ENCODE measurements at regions not wholly inside any gene's neighbourhood (a gene's known extent, or its start where the extent isn't known, plus 50 kb on each side); places are given as distances from the start of the nearest gene placed in this dataset.
"Not testable (repeated sequence)": the region's sequence is repeated elsewhere in the genome, so short reads cannot be mapped to it uniquely, and the experiment has no call there.

- no peak for DNase-seq (ENCODE audit: low spot score)
Observed at GRCh38 chr14:83830316-83830715, 1699.6 kb upstream of the FLRT2 start.

DNA sequence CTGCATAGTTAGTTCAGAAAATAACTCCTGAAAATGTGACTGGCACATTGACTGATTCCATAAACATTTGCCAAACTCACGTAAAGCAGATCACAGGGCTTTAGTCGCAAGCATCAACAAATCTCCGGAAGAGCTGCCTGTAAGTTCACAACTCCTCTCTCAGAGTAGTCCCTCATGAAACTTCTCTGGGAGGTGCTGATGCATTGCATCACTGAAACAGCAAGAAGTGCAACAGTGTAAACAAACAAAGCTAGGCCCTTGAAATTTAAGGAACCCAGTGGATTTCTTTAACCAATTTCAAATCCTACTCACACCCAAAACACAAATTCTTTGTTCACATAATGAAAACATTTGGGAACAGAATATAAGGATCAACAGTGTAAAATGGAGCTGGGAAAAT, 1691.7 kb upstream of the FLRT2 start:
- DNase-seq (ENCODE audit: low spot score) = no peak

GRCh38 chr14:83842547-83842946, 1687.4 kb upstream of the FLRT2 start:
- no peak for DNase-seq (ENCODE audit: low spot score)

GRCh38 chr14:83847102-83847501, 1682.8 kb upstream of the FLRT2 start:
- DNase-seq (ENCODE audit: low spot score) = no peak

- no peak for DNase-seq (ENCODE audit: low spot score)
Observed at GRCh38 chr14:83850092-83850491, 1679.9 kb upstream of the FLRT2 start.

DNA sequence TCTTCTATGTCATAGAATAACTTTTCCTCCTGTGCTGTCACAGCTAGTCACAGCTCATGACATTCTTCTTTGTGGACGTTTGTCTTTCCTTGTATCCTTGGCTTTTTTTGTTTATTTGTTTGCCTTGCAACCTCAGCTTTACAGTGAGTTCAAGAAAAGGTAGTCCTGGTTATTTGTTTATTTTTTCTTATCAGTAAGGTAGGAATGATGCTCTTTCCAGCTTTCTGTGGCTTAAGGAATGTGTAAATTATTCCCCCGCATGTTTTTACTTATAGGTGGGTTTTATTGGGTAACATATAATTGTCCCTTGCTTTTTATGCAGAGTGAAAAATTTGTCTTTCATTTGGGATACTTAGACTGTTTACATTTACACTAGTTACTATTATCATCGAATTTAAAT, 1673.6 kb upstream of the FLRT2 start:
- DNase-seq (ENCODE audit: low spot score) = no peak

- DNase-seq (ENCODE audit: low spot score) = no peak
Observed at GRCh38 chr14:83860631-83861155, 1669.3 kb upstream of the FLRT2 start.

DNA sequence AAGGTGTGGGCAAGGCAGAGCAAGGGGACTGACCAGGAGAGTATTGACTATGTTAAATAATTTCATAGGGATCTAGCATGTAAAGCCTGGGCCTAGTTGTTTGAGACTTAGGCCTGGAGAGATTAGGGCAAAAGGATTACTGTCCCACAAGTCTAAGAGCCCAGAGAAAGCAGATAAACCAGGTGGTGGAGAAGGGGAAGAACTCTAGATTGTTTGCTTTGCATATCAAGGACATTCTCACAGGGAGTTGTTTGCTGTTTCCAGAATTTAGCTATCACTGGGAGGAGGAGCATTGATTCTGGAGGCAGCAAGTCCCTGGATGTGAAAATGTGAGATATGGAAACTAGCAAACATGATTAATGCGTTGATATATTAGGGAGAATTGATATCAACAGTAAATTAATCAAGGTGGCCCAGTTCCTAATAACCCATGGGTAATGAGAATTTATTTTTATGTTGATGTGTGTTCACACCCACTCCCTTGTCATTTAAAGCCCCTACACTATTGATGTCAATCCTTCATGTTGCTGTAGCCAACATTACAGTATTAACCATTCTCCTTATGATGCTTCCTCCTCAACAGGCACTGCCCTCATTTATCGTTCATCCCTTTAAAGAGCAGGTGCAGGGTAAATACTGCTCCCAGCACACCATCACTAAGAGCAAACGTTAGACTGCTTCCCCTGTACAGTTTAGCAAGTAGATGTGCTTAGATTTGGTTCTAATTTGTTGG, 1666.7 kb upstream of the FLRT2 start:
- DNase-seq (ENCODE audit: low spot score) = no peak

- DNase-seq (ENCODE audit: low spot score) = no peak
Observed at GRCh38 chr14:83864106-83864505, 1665.8 kb upstream of the FLRT2 start.

GRCh38 chr14:83867566-83868225, 1662.2 kb upstream of the FLRT2 start:
- no peak for DNase-seq (ENCODE audit: low spot score)

DNA sequence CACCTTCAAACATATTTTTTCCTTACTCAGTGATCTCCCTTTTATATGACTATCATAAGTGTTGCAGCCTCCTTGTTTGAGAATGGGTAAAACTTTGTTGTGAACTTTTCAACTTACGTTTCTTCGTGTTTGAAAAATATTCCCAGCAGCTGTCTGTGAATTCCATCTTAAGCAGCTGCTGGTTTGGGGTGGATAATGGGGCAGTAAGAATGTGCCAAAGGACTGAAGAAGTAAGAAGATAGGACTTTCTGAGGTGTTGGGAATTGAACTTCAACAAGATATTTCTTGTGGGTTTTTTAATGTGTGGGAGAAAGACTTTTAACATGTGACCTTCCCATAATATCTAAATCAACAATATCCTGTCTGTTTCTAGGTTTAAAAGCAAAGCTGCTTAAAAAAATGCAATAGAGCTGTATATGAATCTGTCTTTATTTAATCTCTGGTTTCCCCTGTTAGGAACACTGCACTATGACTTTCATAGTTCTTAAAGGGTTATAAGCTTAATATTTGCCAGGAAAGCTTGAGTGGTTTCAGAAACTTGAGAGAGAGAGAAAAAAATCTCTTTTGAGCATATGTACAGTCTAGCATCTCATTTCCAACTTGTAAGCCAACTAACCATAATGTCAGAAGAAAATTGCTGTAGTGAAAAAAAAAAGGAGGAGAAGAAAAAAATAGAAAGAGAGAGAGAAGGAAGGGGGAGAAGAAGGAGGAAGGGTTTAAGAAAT, 1659.2 kb upstream of the FLRT2 start:
- no peak for DNase-seq (ENCODE audit: low spot score)

DNA sequence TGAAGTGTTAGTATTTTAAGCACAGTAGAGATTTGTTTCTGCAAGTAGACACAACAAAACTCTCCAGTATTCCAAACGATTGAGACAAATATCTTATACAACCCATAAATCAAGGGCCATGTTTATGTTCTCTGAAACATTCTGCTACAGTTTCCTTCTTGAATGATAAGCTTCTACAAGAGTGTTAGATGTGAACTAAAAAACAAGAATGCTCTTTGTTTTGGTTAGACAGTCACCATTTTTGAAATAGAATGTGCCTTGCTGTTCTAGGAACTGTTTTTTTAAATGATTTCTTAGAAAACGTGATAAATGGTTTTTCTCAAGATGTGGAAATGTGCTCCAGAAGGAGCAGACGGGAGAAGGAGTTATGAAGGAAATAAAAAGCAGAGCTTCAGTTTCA, 1656.3 kb upstream of the FLRT2 start:
- no peak for DNase-seq (ENCODE audit: low spot score)

- DNase-seq (ENCODE audit: low spot score) = no peak
Observed at GRCh38 chr14:83874662-83875061, 1655.3 kb upstream of the FLRT2 start.

GRCh38 chr14:83883732-83884131, 1646.2 kb upstream of the FLRT2 start:
- no peak for DNase-seq (ENCODE audit: low spot score)

DNA sequence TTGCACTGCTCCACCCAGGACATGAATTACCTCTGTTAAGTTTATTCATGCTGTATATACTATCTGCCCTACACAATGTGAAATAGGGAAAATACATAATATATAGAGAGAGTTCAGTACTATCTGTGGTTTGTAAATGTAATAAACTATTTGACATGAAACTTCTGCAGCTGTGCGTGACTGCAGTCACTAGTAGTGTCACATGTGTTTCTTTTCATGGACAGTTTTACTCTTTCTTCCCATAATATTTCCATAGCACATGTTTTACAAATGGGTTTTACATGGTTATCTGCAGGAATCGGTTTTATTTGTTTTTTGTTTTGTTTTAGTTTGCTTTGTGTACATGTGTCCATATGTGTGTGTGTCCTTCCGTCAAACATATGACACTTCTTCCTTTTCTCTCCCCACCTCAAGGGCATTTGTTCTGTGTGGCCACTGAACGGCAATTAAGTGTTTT, 1644.1 kb upstream of the FLRT2 start:
- no peak for DNase-seq (ENCODE audit: low spot score)

- no peak for DNase-seq (ENCODE audit: low spot score)
Observed at GRCh38 chr14:83887866-83888265, 1642.1 kb upstream of the FLRT2 start.

DNA sequence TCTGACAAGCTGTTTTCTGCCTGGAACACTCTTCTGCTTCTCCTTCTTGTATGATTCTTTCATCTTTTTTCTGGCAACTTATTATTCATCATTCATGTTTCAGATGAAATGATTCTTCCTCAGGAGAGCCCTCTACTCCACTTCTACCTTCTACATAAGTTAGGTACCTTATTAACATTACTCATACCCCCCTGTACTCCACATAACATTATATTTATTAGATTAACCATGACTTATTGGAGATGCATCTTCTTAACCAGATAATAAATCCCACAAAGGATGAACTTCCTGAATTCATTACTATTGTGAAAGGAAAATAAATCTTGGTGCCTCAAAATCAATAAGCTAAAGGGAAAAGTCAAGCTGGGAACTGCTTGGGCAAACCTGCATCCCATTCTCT, 1636.5 kb upstream of the FLRT2 start:
- DNase-seq (ENCODE audit: low spot score) = no peak

GRCh38 chr14:83894568-83894967, 1635.4 kb upstream of the FLRT2 start:
- no peak for DNase-seq (ENCODE audit: low spot score)

GRCh38 chr14:83898558-83898957, 1631.4 kb upstream of the FLRT2 start:
- DNase-seq (ENCODE audit: low spot score) = not testable (repeated sequence)

GRCh38 chr14:83899706-83900105, 1630.2 kb upstream of the FLRT2 start:
- no peak for DNase-seq (ENCODE audit: low spot score)

GRCh38 chr14:83905157-83905556, 1624.8 kb upstream of the FLRT2 start:
- no peak for DNase-seq (ENCODE audit: low spot score)

DNA sequence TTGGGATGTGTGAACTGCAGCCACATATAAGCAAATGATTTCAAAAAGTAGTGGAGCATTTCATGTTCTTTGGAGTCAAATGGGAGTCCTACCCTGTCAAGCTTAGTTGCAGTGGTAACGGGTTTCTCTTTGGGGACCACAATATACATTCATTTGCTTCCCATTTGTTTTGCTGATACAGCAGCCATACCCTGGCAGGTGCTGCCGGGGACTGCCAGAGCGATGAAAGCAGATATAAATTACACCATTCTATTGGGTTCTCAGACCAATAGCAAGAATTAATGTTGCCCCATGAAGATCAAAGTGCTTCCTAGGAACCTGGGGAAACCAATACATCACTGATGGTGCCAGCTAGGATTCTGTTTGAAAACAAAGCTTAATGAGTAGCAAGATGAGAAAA, 1621.5 kb upstream of the FLRT2 start:
- no peak for DNase-seq (ENCODE audit: low spot score)

DNA sequence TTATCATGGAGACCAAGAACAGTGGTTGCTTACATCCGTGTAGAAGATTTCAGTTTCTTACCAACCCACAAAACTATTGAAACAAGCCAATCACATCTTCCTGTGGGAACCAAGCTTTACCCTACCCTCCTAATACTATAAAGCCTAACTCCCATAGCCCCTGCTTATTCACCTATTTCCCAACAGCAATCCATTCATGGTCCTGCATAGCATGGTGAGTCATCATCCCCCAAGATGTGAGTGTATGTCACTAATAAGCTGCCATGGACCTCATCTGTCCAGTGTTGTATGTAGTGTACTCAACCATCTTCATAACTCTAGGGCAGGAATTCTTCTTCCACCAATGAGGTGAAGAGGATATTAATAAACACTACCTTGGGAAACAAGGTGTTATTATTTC, 1620.4 kb upstream of the FLRT2 start:
- no peak for DNase-seq (ENCODE audit: low spot score)
